Medulla oblongata (tissue), 1 donor: ENCODE measurements at regions not wholly inside any gene's neighbourhood (a gene's known extent, or its start where the extent isn't known, plus 50 kb on each side); places are given as distances from the start of the nearest gene placed in this dataset.

ENCODE experiments used
- DNase-seq: peaks from one replicate; pipeline ENCODE4 v3.0.0-alpha.2; 2015; ENCODE audit errors: extremely low spot score

DNA sequence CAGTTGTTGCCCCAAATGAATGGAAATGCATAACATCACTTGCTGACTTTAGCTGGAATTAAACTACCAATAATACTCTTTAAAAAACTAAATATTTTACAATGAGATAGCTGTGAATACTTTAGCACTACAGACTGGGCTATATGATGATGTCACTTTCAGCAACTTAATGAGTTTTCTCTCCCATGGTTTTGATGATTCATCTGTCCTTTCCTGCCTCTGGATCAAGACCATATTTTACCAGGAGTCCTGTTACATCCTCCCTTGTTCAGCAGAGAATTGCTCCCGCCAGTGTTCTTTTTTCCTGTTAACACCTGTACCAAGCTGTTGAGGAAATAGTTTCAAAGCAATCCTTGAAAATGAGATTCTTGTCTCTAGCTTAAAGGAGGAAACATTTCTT is 543.0 kb downstream of the SPRY1 start:
- DNase-seq, result no peak

DNA sequence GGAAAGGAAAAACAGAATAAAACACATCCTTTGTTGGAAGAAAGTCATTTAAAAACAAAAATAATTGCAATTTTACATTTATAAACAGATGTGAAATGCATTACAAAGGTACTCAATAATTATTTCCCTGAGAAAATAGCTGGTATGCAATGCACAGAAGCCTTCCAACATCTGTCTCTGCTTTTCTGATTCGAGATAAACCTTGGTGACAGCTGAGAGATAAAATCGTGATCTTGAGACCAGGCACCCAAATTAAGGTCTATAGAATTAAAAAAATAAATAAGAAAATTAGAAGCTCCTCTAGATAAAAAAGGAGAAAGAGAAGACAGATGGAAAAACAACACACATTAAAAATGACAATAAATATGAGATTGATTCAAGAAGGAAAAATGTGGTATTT is 544.0 kb downstream of the SPRY1 start:
- DNase-seq, result no peak

DNA sequence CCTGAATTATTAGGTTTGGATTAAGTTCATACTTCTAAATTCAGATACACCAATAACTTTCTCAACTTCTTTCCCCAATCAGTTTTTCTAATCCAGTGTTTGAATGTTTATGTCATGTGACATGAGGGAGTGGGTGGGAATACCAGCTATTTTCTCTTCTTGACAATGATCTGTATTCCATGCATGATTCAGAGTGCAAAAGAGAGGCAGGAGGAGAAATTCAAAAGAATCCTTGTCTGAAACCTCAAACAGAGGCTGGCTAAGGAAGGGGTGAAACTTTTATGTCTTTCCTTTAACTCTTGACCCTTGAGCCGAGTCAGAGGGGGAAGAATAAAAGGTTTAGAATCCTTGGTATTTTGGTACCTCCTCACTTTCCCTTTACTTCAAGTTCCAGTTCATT is 544.7 kb downstream of the SPRY1 start:
- DNase-seq, result no peak

DNA sequence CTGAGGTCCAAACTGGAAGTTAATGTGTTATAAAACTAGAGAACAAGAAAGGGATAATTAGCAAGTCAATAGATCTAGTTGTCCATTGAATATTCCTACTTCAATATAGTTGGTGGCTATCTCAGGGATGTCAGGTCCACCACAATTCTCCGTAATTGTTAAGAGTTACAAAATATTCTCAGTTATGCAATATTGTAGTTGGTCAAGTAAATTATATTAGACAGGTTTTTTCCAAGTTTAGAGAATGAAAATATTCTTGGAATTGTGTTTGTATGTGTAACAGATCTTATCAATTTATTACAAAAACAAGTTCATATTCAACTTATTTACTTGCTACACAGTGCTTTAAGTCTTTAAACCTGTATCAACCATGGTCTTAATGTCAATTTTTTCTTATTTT is 547.4 kb downstream of the SPRY1 start:
- no peak for DNase-seq

DNA sequence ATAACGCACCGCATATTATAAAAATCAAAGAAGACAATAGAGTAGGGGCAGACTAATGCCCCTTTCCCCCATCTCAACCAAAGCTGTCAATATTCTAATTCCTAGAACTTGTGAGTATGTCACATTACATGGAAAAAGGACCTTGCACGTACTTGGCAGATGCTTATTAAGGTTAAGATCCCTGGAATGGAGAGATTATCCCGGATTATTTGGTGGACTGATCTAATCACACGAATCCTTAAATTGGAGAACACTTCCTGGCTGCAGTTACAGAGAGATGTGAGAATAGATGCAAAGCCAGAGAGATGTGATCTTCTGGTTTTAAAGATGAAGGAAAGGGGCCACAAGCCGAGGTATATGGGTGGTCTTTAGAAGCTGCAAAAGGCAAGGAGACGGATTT is 548.7 kb downstream of the SPRY1 start:
- DNase-seq, result no peak

DNA sequence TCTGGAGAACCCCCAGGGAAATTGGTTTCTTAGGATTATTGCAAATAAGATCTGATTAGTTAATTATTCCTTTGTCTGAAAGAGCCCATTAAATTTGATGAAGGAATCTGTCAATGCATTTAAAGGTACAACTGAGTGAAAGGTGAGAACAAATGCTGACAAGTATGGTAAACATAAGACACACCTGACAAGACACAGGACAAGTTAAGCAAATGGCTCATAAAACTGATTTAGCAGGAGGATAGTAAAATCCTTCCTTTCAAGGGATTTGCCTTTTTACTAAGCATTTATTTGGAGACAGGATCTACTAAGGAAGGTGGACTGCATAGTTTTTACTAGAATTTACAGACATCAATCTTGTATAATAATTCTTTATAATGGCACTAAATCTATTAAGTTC is 553.9 kb downstream of the SPRY1 start:
- DNase-seq, result no peak

DNA sequence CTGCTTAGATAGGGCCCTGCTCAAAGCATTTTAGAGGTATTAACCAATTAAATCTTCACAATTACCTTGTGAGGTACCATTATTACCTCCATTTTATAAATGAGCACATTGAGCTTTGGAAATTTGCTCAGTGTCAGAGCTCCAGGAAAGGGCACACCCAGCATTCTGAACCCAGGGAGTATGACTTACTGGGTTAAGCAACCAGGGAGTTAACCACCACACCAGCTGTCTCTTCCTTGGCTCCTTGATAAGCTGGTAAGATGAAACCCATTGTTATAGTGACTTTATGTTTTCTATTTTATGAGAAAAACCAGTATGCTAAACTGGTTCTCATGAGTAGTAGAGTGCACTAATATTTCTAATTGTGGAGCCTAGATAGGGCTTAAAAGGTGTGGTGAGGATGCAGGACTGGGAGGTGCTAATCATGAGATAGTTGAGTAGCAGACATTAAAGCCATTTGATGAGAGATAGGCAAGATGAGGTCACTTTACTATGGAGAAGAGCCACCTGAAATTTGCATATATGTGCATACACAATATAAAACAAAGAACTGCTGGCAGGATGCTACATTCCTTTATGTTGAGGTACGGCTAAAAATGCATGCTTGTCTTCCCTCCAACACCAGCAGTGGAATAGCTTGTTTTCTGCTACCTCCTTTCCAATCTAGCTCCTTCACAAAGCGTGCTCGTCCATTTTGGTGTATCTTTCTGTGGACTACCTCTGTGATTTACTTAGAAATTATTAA is 556.1 kb downstream of the SPRY1 start:
- no peak for DNase-seq

DNA sequence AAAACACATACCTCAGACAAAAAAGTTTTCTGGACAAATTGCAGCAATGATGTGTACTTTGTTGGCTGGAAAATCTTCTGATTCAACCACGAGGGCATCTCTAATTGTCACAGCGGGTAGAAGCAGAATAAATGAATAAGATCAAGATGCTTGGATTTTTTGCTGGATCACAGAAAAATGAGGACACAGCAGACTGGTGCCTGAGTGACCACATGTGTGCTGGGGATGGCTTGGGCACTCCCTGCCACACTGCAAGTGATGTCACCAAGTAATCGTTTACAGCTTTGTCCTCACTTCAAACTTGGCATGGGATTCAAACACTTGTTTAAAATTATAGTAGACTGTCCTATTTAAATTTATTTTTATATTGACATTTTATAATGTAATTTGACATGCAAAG is 557.0 kb downstream of the SPRY1 start:
- no peak for DNase-seq

DNA sequence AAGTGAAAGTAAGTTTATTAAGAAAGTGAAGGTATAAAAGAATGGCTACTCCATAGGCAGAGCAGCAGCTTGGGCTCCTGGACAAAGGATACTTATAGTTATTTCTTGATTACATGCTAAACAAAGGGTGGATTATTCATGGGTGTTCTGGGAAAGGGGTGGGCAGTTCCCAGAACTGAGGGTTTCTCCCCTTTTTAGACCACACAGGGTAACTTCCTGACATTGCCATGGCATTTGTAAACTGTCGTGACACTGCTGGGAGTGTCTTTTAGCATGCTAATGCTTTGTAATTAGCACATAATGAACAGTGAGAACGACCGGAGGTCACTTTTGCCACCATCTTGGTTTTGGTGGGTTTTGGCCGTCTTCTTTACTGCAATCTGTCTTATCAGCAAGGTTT is 557.6 kb downstream of the SPRY1 start:
- DNase-seq, result no peak

DNA sequence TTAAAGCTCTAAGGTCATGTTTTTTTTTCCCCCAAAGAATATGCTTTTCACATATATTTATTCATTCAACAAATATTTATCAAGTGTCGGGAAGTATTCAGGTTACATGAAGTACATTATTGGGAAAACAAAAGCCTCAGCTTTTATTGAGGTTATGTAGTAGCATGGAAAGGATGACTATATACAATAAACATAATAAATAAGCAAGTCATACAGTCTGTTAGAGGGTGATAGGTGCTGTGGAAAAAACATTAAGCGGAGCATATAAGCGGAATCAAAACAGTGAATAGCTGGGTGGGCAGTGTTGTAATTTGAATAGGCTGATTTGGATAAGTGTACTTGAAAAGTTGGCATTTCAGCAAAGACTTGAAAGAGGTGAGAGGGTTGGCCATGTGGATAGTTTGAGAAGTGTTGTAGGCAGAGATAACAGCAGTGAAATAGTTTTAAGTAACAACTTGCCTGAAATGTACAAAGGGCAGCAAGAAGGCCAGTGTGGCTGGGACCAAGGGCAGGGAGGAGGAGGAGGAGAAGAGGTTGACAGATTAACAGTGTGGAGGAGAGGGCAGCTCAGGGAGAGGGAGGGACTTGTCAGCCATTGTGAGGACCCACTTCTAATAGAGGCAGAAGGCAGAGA is 558.7 kb downstream of the SPRY1 start:
- no peak for DNase-seq

DNA sequence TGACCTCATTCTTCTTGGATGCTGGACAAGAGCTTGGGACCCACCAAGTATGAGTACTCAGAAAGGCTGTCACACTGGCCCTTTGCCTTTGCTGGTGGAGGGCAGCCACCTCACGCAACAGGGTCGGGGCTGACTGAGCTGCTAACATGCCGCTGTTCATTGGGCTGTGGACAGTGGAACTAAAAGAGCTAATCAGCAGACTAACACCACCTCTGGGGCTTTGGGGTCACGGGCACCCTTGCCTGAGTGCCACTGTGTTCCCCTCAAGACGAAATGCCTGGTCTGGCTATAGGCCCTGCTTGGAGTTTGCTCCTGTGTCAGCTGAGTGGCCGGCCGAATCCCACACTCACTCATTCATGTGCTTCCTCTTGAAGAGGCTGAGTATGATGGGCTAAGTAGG is 559.6 kb downstream of the SPRY1 start:
- DNase-seq, result no peak

DNA sequence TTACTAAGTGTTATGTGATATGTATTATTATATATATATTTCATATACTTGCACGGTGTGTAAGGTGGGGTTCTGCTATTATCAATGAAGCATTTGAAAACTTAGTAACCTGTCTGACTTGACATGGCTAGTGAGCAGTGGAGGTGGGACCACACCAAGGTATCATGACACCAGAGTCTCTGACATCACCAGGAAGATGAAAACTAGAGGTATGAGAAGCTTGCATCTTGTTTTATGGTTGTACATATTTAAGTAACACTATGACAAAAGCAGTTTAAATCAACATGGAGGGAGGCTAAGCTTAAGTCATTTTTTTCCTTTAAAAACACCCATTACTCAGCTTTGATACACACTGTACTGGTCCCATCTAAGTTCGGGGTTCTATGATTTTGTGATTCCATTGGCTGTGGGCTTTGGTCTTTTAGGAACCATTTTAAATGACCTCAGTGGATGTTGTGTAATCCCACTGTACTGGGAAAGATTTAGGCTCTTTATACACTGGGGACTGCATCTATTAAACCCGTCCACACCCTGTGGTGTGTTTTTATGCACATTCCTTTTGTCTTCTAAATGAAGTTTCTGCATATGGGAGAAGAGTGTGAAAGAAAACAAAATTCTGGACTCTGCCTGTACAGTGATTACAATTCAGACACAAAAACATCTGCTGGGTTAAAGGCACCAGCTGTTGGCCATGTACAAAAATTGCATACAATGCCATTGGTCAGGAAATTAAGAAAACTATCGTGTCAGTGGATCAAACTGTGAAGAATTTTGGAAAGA is 570.6 kb downstream of the SPRY1 start:
- DNase-seq, result no peak

DNA sequence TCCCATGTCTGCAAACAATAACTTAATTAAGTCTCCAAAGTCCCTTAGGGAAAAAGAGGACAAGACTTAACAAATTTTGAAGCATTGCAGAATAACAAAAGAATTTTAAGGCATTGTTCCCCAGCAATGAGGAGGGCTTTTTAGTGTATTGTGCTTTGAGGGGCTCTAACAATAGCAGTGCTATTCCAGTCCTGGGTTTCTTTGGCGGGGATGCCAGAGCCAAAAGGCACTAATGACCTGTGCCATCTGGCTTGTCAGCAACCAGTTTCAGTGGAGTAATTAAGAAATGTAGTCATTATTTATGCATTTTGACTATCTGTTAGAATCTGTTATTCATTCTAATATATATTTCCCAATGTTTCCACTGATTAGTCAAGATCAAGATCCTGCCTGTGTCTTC is 575.4 kb downstream of the SPRY1 start:
- no peak for DNase-seq

DNA sequence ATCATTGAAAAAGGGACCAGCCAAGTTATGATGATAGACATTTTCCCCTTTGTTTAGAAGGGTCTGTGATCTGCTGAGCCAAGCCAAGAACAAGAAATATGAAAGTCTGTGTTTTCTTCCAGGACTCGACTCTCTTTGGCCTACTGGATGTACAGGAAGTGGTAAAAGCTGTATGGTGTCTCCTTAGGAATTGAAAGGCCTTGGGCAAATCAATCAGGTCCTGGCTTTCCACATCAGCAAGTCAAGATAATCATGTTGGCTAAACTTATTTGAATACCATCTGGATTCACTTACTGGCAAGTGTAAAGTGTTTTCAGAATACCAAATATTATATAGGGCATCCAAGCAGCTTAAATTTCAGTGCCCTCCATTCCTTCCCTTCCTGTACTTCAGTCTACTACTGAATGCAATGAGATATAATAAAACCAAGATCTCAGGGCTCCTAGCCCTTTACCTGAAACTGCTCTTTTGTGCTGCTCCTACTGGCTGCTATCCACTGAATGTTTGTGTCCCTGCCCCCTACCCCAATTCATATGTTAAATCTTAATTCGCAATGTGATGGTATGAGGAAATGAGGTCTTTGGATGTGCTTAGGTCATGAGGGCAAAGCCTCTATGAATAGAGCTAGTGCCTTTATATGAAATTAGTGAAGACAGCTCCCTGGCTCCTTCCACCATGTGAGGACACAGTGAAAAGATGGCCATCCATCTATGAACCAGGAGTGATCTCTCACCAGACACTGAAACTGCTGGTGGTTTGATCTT is 578.0 kb downstream of the SPRY1 start:
- DNase-seq, result no peak

DNA sequence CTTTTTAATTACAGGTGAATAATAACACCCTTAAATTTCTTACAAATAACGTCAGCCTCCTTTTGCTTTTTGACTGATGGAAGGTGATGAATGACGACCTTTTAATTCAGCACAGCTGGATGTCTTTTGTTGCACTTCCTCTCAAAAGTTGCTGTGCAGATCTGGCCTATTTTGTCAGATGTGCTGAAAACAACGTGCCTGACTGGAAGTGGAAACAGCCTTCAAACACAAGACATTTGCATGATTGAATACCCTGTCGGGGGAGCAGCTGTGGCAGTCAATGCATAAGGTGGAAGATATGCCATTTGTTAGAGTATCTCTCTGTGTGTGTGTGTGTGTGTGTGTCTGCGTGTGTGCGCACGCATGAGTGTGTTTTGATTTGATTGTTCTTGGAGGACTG is 579.7 kb downstream of the SPRY1 start:
- no peak for DNase-seq

DNA sequence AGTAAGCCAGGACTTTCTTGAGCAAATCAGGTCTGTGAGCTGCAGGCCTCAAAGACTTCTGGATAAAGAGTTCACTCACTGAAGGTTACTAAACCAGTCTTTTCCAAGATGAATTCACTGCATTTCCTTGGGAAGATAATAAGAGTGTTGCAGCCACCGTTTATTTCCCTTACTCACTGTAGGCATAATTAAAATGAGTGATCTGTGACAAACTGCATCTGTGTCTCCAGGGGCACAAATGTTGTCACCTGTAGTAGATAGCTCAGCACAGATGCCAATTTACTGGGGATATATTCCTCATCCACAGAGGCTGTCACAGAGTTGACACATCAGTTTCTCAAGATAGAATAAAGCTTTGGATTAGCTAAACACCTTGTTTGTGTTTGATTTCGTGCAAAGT is 580.2 kb downstream of the SPRY1 start:
- no peak for DNase-seq

DNA sequence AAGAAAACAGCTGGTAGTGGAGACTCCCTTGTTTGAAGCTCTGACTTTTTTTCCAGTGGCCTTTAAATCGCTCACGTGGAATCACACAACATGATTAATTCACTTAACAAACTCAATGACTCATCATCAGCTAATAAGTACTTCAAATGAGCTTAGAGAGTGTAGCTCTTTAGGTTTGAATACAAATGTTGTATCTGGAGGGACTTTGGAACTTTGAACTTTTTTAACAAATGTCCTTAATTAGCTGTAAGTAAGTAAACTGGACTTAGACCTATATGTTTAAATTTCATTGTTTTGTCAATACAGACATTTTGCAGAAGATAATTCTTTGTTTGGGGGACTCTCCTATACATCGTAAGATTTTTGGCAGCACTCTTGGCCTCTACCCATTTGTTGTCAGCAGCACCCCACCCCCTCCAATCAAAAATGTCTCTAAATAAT is 581.1 kb downstream of the SPRY1 start:
- no peak for DNase-seq

DNA sequence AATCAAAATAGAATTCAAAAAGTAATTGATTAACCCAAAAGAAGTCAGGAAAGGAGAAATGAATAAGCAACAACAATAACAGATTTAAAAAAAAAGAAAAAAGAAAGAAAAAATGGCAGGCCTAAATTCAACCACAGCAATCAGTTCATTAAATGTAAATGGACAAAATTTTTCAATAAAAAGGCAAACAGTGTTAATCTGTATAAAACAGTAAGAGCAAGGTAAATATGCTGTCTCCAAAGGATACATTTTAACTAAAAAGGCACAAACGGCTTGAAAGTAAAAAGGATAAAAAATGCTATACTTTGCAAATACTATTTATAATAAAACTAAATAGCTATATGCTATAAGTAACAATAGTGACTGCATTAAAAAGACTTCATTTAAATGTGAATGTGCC is 582.0 kb downstream of the SPRY1 start:
- DNase-seq, result no peak

DNA sequence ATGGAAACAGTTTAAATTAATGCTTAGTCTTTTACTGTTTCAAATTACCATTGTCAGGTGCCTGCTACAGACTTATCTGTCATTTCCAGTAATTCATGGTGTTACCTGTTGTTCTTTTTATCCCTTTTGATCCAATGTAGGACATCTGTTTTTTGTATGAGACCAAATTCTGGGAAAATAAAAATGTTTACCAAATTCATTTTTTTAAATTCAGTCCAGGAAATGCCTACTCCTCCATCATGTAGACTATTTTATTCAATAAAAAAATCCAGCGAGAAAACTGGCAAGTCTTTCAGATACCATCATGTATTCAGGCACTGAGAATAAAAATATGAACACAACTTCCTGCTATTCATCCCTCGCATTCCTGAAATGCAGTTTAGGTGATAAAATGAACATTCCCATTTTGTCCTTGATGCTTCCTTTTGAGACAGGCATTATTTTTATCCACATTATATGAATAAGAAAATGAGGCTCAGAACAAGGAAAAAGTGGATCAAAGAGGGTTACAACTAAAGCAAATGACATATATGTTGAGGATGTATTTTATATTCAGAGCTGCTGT is 584.2 kb downstream of the SPRY1 start:
- no peak for DNase-seq

DNA sequence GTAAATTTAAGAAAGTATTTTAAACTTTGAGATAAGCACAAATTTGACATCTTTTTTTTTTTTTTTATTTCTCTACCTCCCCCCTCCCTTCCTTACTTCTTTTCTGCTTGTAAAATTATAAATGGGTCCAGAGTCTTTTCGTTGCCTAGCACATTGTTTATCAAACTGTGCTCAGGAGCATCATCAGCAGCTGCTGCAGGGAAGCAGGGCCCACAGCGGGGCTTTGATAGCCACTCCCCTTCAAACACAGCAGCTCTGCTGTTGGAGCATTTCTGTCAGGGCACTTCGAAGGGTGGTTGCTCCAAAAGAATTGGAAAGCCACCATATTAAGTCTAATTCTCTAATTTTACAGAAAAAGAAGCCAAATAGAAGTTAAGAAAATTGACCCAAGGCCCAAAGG is 588.3 kb downstream of the SPRY1 start:
- no peak for DNase-seq

DNA sequence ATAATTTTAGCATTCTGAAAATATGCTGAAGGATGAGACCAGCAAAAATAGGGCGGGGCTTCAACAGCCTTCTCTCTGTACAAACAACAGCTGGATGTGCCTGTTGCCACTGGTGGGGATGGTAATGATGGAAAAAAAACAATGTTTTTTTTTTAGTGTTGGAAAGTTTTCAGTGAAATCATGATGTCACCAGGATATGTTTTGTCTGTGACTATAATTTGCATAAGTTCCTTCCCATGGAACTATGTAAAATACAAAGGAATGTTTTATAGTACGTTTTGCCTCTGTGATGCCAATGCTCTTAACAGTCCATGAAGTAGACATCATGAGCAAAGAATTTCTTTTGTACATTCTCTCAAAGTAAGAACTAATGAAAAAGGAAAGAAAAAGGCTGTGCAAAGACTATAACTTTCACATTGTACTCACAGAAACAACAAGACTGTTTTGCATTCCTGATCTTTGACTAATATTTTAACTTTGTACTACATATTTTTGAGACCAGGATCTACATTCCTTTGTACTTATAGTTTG is 589.7 kb downstream of the SPRY1 start:
- no peak for DNase-seq

DNA sequence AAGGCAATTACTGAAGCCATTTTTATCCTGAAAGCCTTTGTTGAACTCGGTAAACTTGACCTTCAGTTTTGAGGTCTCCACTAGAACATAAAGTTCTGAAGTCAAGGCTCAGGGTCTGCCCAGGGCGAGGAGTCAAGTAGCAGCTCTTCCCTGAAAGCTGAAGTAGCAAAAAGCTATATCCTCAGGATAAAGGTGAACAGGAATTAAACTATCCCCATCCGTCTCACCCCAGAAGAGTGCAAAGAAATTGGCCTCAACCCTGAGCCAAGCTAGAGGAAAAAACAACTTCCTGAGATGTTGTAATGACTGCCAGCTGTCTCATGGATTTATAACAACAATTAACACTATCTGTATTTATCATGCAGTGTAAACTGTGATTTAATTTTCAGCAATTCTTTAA is 590.8 kb downstream of the SPRY1 start:
- no peak for DNase-seq
